Transverse colon (tissue), 4 donors: ENCODE measurements at regions not wholly inside any gene's neighbourhood (a gene's known extent, or its start where the extent isn't known, plus 50 kb on each side); places are given as distances from the start of the nearest gene placed in this dataset.

ENCODE experiments used
- DNase-seq: peaks from one replicate; pipeline ENCODE4 v3.0.0-alpha.2; 2019
- H3K27ac ChIP-seq, 4 donors: fragments of 200-600 bp; sonication (generic); 2 replicates each; pipeline ENCODE4 v1.5.1; 2016 to 2018; ENCODE audit warnings: inconsistent platforms in 4 of 4
- H3K27me3 ChIP-seq: fragments of 200-600 bp; sonication (generic); 2 replicates; pipeline ENCODE4 v1.5.1; 2017; ENCODE audit warnings: inconsistent platforms
- H3K36me3 ChIP-seq, 4 donors: fragments of 200-600 bp; sonication (generic); 2 replicates each; pipeline ENCODE4 v1.5.1; 2017 to 2019; ENCODE audit warnings: inconsistent platforms in 4 of 4
- H3K4me1 ChIP-seq, 4 donors: fragments of 200-600 bp; sonication (generic); 2 replicates each; pipeline ENCODE4 v1.5.1; 2017 to 2020; ENCODE audit warnings: inconsistent platforms in 4 of 4
- H3K4me3 ChIP-seq, 4 donors: fragments of 200-600 bp; sonication (generic); 1 replicate in 1 of 4; 2 replicates in 3 of 4; pipeline versions ENCODE4 v1.5.1 to v1.6.1; 2017 to 2019; ENCODE audit warnings: inconsistent platforms in 4 of 4
- H3K9me3 ChIP-seq, 2 donors: fragments of 200-600 bp; sonication (generic); 2 replicates each; pipeline ENCODE4 v1.5.1; 2017 to 2019; ENCODE audit warnings: inconsistent platforms in 2 of 2
- CTCF ChIP-seq, 5 experiments: fragments of 200-600 bp in 3 of 5; fragments of 450-650 bp in 2 of 5; sonication (generic) in 3 of 5; IDR thresholded peaks; 1 replicate in 2 of 5; 2 replicates in 3 of 5; pipeline ENCODE4 v1.5.1; 2016 to 2017; ENCODE audit warnings: antibody characterized with exemption in 5 of 5, inconsistent platforms in 3 of 5, mild to moderate bottlenecking in 2 of 5, moderate library complexity in 1 of 5
- EP300 ChIP-seq: sonication (generic); formaldehyde crosslinking; IDR thresholded peaks from one replicate; pipeline ENCODE4 v1.6.1; 2017; ENCODE audit warnings: antibody characterized with exemption, low read depth
- POLR2A ChIP-seq: fragments of 450-650 bp; IDR thresholded peaks from one replicate; pipeline ENCODE4 v1.6.1; 2016; ENCODE audit warnings: antibody characterized with exemption, mild to moderate bottlenecking, moderate library complexity
- POLR2AphosphoS5 ChIP-seq, 3 donors: sonication (generic); formaldehyde crosslinking; IDR thresholded peaks; one replicate each; pipeline ENCODE4 v1.6.1; 2016; ENCODE audit warnings: antibody characterized with exemption in 3 of 3
- WGBS, 2 donors: methylation state at CpG; one replicate each; pipeline ENCODE4 v1.1.5; 2018; ENCODE audit warnings: low coverage in 1 of 2; 5-methylcytosine and 5-hydroxymethylcytosine counted together
- in situ Hi-C, 4 donors: fragments of 200-750 bp; cut with MboI; loops; one replicate each; pipeline versions ENCODE4 v1.15.0 to v1.15.1; 2017; ENCODE audit warnings: low sequenced_read_pairs in 3 of 4, low pct_ligation_motif_present in 1 of 4, low pct_unique_long_range_greater_than_20kb in 1 of 4
- intact Hi-C: fragments of 100-400 bp; cut with DNase I; formaldehyde crosslinking; loops from one replicate; pipeline ENCODE4 v1.15.1; 2023; ENCODE audit warnings: low total_unique reads

- Histone ChIP-seq H3K27me3 (no peaks in the 10 kb centered on the region), H3K27ac (no peak overlapping the region), H3K4me1 (no peaks in the 10 kb centered on the region), H3K4me3 (no peak overlapping the region), H3K36me3 (no peaks in the 10 kb centered on the region), H3K9me3 (no peaks in the 10 kb centered on the region)
- DNase-seq: no peak
- TF ChIP-seq POLR2A: no peak
- TF ChIP-seq CTCF (IDR thresholded peaks at IDR 0.05): no peak
- no peak for TF ChIP-seq EP300
- TF ChIP-seq POLR2AphosphoS5 (IDR thresholded peaks at IDR 0.05): no peak
- intact Hi-C loops: no loop called here
- WGBS, 2 donors: 79 to 94% methylated on average over 2 of the region's 2 CpGs
- in situ Hi-C loops: no loop called here
Observed at GRCh38 chr2:5515693-5516092, 176.5 kb upstream of the SOX11 start.

- Histone ChIP-seq H3K27ac (no peak overlapping the region), H3K36me3 (no peaks in the 10 kb centered on the region), H3K9me3 (no peaks in the 10 kb centered on the region), H3K4me3 (no peak overlapping the region), H3K4me1 (peaks cover 0 to 9% (median 0%) of the 10 kb centered on the region in 4 donors), H3K27me3 (no peaks in the 10 kb centered on the region)
- intact Hi-C loops (no loop called here), in situ Hi-C loops (no loop called here)
- DNase-seq: no peak
- TF ChIP-seq POLR2A: no peak
- no peak for TF ChIP-seq CTCF (IDR thresholded peaks at IDR 0.05)
- no peak for TF ChIP-seq EP300
Observed at GRCh38 chr2:5519286-5519685, 172.9 kb upstream of the SOX11 start.

GRCh38 chr2:5520463-5520972, 171.7 kb upstream of the SOX11 start:
- no peak overlapping the region for H3K4me3 ChIP-seq
- intact Hi-C loops: no loop called here
- in situ Hi-C loops: no loop called here
- H3K9me3 ChIP-seq: no peaks in the 10 kb centered on the region
- TF ChIP-seq CTCF (IDR thresholded peaks at IDR 0.05) (no peak), POLR2AphosphoS5 (IDR thresholded peaks at IDR 0.05) (peak in 1 of 3 donors; percentile 7)
- 26 to 33% methylated on average over 5 to 7 of the region's 7 CpGs for WGBS, 2 donors
- H3K36me3 ChIP-seq: no peaks in the 10 kb centered on the region
- peak overlapping the region in 1 of 4 donors; percentile 30 for H3K27ac ChIP-seq
- no peaks in the 10 kb centered on the region for H3K27me3 ChIP-seq
- peaks cover 0 to 9% (median 0%) of the 10 kb centered on the region in 4 donors for H3K4me1 ChIP-seq
- no peak for DNase-seq

GRCh38 chr2:5521461-5521860, 170.7 kb upstream of the SOX11 start:
- TF ChIP-seq POLR2A: no peak
- TF ChIP-seq POLR2AphosphoS5 (IDR thresholded peaks at IDR 0.05): no peak
- no peak for TF ChIP-seq CTCF (IDR thresholded peaks at IDR 0.05)
- no peak for TF ChIP-seq EP300
- H3K9me3 ChIP-seq: no peaks in the 10 kb centered on the region
- 49 to 59% methylated on average over 7 of the region's 7 CpGs for whole genome bisulfite sequencing, 2 donors
- DNase-seq: no peak
- H3K36me3 ChIP-seq: no peaks in the 10 kb centered on the region
- H3K27me3 ChIP-seq: no peaks in the 10 kb centered on the region
- H3K27ac ChIP-seq: no peak overlapping the region
- no peak overlapping the region for H3K4me3 ChIP-seq
- in situ Hi-C loops: no loop called here
- intact Hi-C loops: no loop called here
- H3K4me1 ChIP-seq: peaks cover 0 to 9% (median 0%) of the 10 kb centered on the region in 4 donors
